ENCODE measurements at regions not wholly inside any gene's neighbourhood (a gene's known extent, or its start where the extent isn't known, plus 50 kb on each side); places are given as distances from the start of the nearest gene placed in this dataset.
"Not testable (repeated sequence)": the region's sequence is repeated elsewhere in the genome, so short reads cannot be mapped to it uniquely, and the experiment has no call there.

DNA sequence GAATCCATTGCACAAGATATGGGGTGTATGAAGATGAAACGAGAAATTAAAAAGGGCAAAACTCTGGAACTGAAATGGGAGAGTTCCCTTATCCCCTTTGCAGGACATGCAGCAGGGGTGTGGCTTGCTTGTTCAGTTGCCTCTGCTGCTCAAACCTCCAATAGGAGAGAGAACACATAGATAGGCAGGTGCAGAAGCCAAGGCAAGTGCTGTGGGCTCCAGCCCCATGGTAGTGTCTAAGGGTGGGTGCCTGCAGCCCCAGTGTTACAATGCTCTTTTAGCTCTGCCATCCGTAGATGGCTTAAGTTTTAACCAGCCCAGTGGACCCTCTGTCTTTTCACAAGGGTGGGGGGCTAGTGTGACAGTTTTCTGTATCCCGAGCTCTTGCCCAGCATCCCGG is 69.7 kb downstream of the CMAS start:
- no peak for DNase-seq
- H3K27me3 Mint-ChIP-seq: no peaks in the 10 kb centered on the region
- no peak overlapping the region for H3K27ac Mint-ChIP-seq
- H3K9me3 Mint-ChIP-seq: no peaks in the 10 kb centered on the region
- ChIA-PET POLR2A (no interaction called here), CTCF (no interaction called here)
- no peaks in the 10 kb centered on the region for H3K4me1 Mint-ChIP-seq
- no peaks in the 10 kb centered on the region for H3K36me3 Mint-ChIP-seq (ENCODE audit: low read depth)
- no peak overlapping the region for H3K4me3 Mint-ChIP-seq

DNA sequence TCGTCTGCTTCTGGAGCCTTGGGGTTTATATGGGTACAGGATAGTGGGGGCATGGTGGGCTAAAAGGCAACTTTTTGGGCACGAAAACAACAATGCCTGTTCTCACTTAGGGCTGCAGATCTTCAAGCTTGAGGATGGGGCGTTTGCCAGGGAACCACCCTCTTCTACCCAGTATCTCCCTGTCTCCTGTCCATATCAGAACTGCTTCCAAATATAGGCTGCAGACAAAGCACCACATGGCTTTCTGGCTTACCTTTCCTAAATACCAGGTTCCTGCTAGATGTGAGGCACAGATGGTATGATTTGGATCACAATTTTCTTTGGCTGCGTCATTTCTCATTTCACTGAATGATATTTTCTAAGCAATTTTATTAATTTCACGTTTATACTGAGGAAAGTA is 70.4 kb downstream of the CMAS start:
- no peaks in the 10 kb centered on the region for H3K9me3 Mint-ChIP-seq
- no peaks in the 10 kb centered on the region for H3K27me3 Mint-ChIP-seq
- CTCF ChIA-PET: no interaction called here
- DNase-seq: no peak
- POLR2A ChIA-PET: no interaction called here
- no peak overlapping the region for H3K27ac Mint-ChIP-seq
- H3K4me3 Mint-ChIP-seq: no peak overlapping the region
- H3K4me1 Mint-ChIP-seq: no peaks in the 10 kb centered on the region
- H3K36me3 Mint-ChIP-seq (ENCODE audit: low read depth): no peaks in the 10 kb centered on the region

DNA sequence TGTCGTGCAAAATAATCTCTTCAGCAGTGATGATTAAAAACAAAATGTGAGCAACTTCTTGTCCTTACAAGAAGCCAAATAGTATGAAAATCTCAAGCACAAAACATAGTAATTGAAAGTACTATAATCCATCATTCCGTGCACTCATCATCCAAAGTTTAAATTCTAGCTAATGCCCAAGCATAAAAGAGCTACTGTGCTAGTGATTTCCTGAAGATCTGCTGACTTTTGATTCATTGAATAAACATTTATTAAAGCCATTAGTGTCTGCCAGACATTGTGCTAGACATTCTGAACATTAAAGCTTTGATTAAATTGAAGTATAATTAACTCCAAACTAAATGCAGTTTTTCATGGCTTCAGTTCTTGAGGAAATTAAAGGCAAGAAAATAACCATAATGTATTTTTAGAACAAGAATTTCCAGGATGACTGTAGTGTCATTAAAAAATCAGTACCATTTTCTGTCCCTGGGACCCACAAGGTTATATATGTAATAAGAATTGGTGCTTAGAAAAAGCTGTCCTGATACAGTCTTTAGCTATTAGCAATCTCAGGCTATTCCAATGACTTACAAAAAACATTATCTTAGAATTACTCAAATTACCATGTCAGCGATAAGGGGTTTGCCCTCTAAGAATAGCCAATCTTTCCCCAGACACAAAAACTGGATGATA is 71.7 kb downstream of the CMAS start:
- POLR2A ChIA-PET: no interaction called here
- Mint-ChIP-seq H3K4me1 (no peaks in the 10 kb centered on the region), H3K9me3 (no peaks in the 10 kb centered on the region), H3K27ac (no peak overlapping the region), H3K4me3 (no peak overlapping the region), H3K27me3 (no peaks in the 10 kb centered on the region), H3K36me3 (ENCODE audit: low read depth) (no peaks in the 10 kb centered on the region)
- CTCF ChIA-PET: no interaction called here
- no peak for DNase-seq

DNA sequence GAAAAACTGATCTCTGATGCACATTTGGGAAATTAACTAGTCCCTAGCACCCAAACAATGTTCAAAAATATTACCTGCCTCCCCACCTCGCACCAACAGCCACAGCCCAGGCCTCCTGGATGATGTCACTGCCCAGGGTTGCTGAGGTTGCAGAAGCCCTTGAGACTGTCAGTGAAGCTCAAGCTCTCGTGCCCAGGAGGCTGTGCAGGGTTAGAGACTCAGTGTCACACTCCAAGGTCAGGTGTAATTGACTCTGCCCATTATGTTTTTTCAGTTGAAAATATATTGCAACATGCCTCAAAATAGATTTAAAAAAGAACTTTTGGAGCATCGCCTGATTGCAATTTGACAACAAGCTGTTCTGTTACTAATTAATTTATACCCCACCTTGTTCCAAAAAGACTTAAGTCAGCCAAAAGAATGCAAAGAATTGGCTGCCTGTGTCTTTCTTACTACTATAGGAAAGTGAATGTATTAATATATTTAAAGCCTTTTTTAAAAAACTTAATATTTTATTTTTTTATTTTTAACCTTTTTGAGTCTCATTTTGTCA is 72.3 kb downstream of the CMAS start:
- Mint-ChIP-seq H3K4me3 (no peak overlapping the region), H3K9me3 (no peaks in the 10 kb centered on the region), H3K4me1 (no peaks in the 10 kb centered on the region), H3K27ac (no peak overlapping the region), H3K36me3 (ENCODE audit: low read depth) (no peaks in the 10 kb centered on the region), H3K27me3 (no peaks in the 10 kb centered on the region)
- DNase-seq: no peak
- ChIA-PET CTCF (no interaction called here), POLR2A (no interaction called here)

DNA sequence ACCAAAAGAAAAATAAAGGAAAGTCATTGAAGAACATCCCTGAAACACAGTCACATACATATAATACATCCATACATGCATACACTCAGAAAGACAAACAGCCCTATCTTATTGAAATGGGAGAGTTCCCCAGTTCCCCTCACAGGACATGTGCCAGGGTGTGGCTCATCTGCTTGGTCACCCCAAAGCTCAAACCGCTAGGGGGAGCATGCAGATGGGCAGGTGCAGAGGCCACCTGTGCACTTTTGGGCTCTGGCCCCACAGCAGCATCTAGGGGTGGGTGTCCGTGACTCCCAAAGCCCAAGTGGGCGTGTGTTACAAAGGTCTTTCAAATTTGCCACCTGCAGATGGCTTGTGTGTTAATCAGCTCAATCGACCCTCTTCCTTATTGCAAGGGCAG is 75.2 kb downstream of the CMAS start:
- H3K27ac Mint-ChIP-seq: no peak overlapping the region
- H3K4me3 Mint-ChIP-seq: no peak overlapping the region
- peak; percentile 32 for DNase-seq
- H3K27me3 Mint-ChIP-seq: no peaks in the 10 kb centered on the region
- ChIA-PET CTCF (interaction anchor here (1.0 to 1.3 kb wide), 3 partner anchors 44 to 214 kb away, joined by 3 to 4 read pairs (median 4); no protein-coding TSS in a partner anchor), POLR2A (no interaction called here)
- H3K36me3 Mint-ChIP-seq (ENCODE audit: low read depth): no peaks in the 10 kb centered on the region
- no peaks in the 10 kb centered on the region for H3K4me1 Mint-ChIP-seq
- no peaks in the 10 kb centered on the region for H3K9me3 Mint-ChIP-seq

DNA sequence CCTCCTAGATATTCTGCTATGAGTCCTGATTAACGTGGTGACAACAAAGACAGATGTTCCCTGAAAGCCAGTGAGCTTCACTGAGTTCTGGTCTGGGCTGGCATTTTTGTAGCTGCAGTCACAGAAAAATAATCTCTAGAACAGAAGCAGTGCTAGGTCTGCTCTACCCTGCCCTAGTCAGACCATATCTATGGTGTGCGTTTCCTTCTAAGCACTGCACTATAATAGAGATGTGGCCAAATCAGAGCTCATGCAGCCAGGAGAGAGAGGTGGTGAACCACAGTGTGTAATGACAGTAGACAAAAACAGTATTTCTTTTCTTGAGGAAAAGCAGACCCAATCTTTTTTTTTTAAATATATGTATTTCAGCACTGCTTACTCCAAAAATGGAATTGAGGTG is 76.3 kb downstream of the CMAS start:
- Mint-ChIP-seq H3K27me3 (no peaks in the 10 kb centered on the region), H3K36me3 (ENCODE audit: low read depth) (no peaks in the 10 kb centered on the region), H3K4me3 (no peak overlapping the region), H3K9me3 (peaks cover 5% of the 10 kb centered on the region), H3K4me1 (no peaks in the 10 kb centered on the region), H3K27ac (no peak overlapping the region)
- CTCF ChIA-PET: interaction anchor here (0.7 to 1.3 kb wide), 3 partner anchors 43 to 317 kb away, joined by 3 to 4 read pairs (median 3); no protein-coding TSS in a partner anchor
- DNase-seq: no peak
- POLR2A ChIA-PET: no interaction called here

DNA sequence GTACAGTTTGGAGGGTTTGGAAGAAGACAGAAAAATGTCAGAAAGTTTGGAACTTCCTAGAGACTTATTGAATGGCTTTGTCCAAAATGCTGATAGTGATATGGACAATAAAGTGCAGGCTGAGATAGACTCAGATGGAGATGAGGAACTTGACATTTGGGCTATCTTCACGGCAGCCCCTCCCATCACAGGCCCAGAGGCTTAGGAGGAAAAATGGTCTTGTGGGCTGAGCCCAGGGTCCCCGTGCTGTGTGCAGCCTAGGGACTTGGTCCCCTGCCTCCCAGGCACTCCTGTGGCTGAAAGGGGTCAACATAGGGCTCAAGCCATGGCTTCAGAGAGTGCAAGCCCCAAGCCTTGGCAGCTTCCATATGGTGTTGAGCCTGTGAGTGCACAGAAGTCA is 79.0 kb downstream of the CMAS start:
- no peak overlapping the region for H3K27ac Mint-ChIP-seq
- H3K36me3 Mint-ChIP-seq (ENCODE audit: low read depth): no peaks in the 10 kb centered on the region
- H3K9me3 Mint-ChIP-seq: peaks cover 6% of the 10 kb centered on the region
- ChIA-PET POLR2A (no interaction called here), CTCF (no interaction called here)
- DNase-seq: no peak
- H3K4me3 Mint-ChIP-seq: no peak overlapping the region
- H3K4me1 Mint-ChIP-seq: no peaks in the 10 kb centered on the region
- H3K27me3 Mint-ChIP-seq: no peaks in the 10 kb centered on the region

DNA sequence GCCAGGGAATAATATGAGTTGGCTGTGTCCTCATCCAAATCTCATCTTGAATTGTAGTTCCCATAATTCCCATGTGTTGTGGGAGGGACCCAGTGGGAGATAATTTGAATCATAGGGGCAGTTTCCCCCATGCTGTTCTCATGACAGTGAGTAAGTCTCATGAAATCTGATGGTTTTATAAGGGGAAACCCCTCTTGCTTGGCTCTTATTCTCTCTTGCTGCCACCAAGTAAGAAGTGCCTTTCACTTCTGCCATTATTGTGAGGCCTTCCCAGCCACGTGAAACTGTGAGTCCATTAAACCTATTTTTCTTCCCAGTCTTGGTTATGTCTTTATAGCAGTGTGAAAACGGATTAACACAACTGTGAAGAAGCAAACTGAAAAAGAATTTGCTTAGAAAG is 80.1 kb downstream of the CMAS start:
- DNase-seq; H3K27me3 Mint-ChIP-seq; POLR2A ChIA-PET; H3K4me1 Mint-ChIP-seq; H3K4me3 Mint-ChIP-seq; H3K27ac Mint-ChIP-seq; CTCF ChIA-PET; H3K9me3 Mint-ChIP-seq; H3K36me3 Mint-ChIP-seq (ENCODE audit: low read depth): not testable (repeated sequence)

DNA sequence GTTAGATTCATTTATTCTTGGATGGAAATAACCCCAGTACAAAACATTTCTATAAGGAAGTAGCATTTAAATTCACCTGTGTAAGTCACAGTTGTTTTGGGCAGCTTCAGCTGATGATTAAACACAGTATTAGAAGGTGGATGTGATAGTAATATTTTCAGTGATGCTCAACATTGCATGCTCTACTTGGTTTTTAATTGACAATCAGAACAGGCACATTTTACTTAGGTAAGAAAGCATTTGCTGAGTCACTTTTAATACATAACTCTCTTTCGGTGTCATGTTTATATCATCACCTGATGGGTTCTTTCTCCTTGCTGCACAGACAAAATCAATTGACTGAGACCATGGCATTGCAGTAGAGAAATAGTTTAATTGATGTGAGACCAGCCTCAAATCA is 80.7 kb downstream of the CMAS start:
- no peak for DNase-seq
- CTCF ChIA-PET: no interaction called here
- POLR2A ChIA-PET: no interaction called here
- Mint-ChIP-seq H3K27me3 (no peaks in the 10 kb centered on the region), H3K9me3 (peaks cover 6% of the 10 kb centered on the region), H3K4me1 (no peaks in the 10 kb centered on the region), H3K36me3 (ENCODE audit: low read depth) (no peaks in the 10 kb centered on the region), H3K27ac (no peak overlapping the region), H3K4me3 (no peak overlapping the region)

DNA sequence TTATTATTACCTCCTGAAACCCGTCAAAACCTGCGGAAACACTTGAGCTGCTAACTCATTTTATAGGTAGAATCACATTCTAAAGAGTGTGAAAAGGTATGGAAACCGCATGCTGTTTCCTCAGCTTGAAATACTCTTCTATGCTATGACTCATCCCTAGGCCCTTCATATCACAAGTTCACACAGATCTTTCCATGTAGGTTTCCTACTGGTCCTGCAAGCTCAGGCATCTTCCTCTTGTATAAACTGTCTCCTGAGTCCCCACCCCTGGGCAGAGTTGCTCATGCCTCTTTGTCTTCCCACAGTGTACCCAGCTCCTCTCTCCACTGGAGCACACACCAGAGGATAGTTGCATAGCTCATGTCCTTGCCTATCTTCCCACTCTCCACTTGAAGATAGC is 84.7 kb downstream of the CMAS start:
- H3K9me3 Mint-ChIP-seq: peaks cover 6% of the 10 kb centered on the region
- H3K36me3 Mint-ChIP-seq (ENCODE audit: low read depth): no peaks in the 10 kb centered on the region
- no peaks in the 10 kb centered on the region for H3K4me1 Mint-ChIP-seq
- ChIA-PET CTCF (interaction anchor here (0.6 kb wide), 1 partner anchor 875 kb away, joined by 3 read pairs; no protein-coding TSS in a partner anchor), POLR2A (no interaction called here)
- DNase-seq: no peak
- no peaks in the 10 kb centered on the region for H3K27me3 Mint-ChIP-seq
- no peak overlapping the region for H3K27ac Mint-ChIP-seq
- H3K4me3 Mint-ChIP-seq: no peak overlapping the region

DNA sequence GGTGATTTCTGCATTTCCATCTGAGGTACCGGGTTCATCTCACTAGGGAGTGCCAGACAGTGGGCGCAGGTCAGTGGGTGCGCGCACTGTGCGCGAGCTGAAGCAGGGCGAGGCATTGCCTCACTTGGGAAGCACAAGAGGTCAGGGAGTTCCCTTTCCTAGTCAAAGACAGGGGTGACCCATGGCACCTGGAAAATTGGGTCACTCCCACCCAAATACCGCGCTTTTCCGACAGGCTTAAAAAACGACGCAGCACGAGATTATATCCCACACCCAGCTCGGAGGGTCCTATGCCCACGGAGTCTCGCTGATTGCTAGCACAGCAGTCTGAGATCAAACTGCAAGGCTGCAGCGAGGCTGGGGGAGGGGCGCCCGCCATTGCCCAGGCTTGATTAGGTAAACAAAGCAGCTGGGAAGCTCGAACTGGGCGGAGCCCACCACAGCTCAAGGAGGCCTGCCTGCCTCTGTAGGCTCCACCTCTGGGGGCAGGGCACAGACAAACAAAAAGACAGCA is 90.6 kb downstream of the CMAS start:
- CTCF ChIA-PET; H3K9me3 Mint-ChIP-seq; H3K27me3 Mint-ChIP-seq; H3K36me3 Mint-ChIP-seq (ENCODE audit: low read depth); POLR2A ChIA-PET; H3K4me1 Mint-ChIP-seq; H3K27ac Mint-ChIP-seq; H3K4me3 Mint-ChIP-seq; DNase-seq: not testable (repeated sequence)

Data from activated CD4-positive, alpha-beta memory T cell treated with anti-CD3 and anti-CD28 coated beads, Interleukin-2, amount 10 ng/mL, durations not matched to agents 7 days and 5 days (primary cell).